GM23338 (cell line): ENCODE measurements at regions not wholly inside any gene's neighbourhood (a gene's known extent, or its start where the extent isn't known, plus 50 kb on each side); places are given as distances from the start of the nearest gene placed in this dataset.
"Not testable (repeated sequence)": the region's sequence is repeated elsewhere in the genome, so short reads cannot be mapped to it uniquely, and the experiment has no call there.

ENCODE experiments used
- ATAC-seq: fragments of 200-7000 bp; cut with Tn5 transposase; 3 replicates; pipeline ENCODE4 v1.9.1; 2020
- DNase-seq: peaks from one replicate; pipeline ENCODE4 v3.0.0-alpha.2; 2015; ENCODE audit warnings: low spot score
- H2AFZ ChIP-seq: fragments of 200-600 bp; sonication (generic); 2 replicates; pipeline ENCODE4 v1.8.0; 2016; ENCODE audit warnings: antibody characterized with exemption, mild to moderate bottlenecking, moderate library complexity
- H3F3A ChIP-seq: fragments of 200-600 bp; sonication (generic); replicated peaks from 2 replicates; pipeline ENCODE4 v1.8.0; 2017; ENCODE audit warnings: antibody characterized with exemption, mixed run types, low read depth
- H3K27ac ChIP-seq: fragments of 200-600 bp; sonication (generic); 2 replicates; pipeline ENCODE4 v1.6.1; 2016; ENCODE audit warnings: low read depth
- H3K27me3 ChIP-seq: fragments of 200-600 bp; sonication (generic); 2 replicates; pipeline ENCODE4 v1.8.0; 2016; ENCODE audit warnings: mild to moderate bottlenecking, mixed run types, moderate library complexity; ENCODE audit not compliant: insufficient read depth
- H3K36me3 ChIP-seq: fragments of 200-600 bp; sonication (generic); 2 replicates; pipeline ENCODE4 v1.8.0; 2016; ENCODE audit warnings: mild to moderate bottlenecking; ENCODE audit not compliant: insufficient read depth
- H3K4me1 ChIP-seq: fragments of 200-600 bp; sonication (generic); 2 replicates; pipeline ENCODE4 v1.8.0; 2016; ENCODE audit warnings: mild to moderate bottlenecking, moderate library complexity; ENCODE audit not compliant: insufficient read depth
- H3K4me2 ChIP-seq: fragments of 200-600 bp; sonication (generic); 2 replicates; pipeline ENCODE4 v1.7.1; 2017; ENCODE audit warnings: mixed run types
- H3K4me3 ChIP-seq: fragments of 200-600 bp; sonication (generic); 2 replicates; pipeline ENCODE4 v1.6.1; 2016; ENCODE audit warnings: mixed run types
- H3K79me2 ChIP-seq: fragments of 200-600 bp; sonication (generic); replicated peaks from 2 replicates; pipeline ENCODE4 v1.8.0; 2017; ENCODE audit warnings: mild to moderate bottlenecking; ENCODE audit not compliant: insufficient read depth
- H3K9me2 ChIP-seq: fragments of 200-600 bp; sonication (generic); 2 replicates; pipeline ENCODE4 v1.8.0; 2017; ENCODE audit not compliant: insufficient read depth
- H4K20me1 ChIP-seq: fragments of 200-600 bp; sonication (generic); replicated peaks from 2 replicates; pipeline ENCODE4 v1.8.0; 2017; ENCODE audit warnings: mild to moderate bottlenecking; ENCODE audit not compliant: insufficient read depth
- H3K27ac Mint-ChIP-seq: 2 replicates; pipeline ENCODE4 v1.8.0; 2020; ENCODE audit warnings: inconsistent platforms, mild to moderate bottlenecking, moderate library complexity, mixed read lengths
- H3K27me3 Mint-ChIP-seq: 3 replicates; pipeline ENCODE4 v1.8.0; 2022; ENCODE audit warnings: low read depth, mild to moderate bottlenecking, moderate library complexity, mixed read lengths, inconsistent platforms; ENCODE audit not compliant: insufficient read depth, poor library complexity
- H3K36me3 Mint-ChIP-seq: 3 replicates; pipeline ENCODE4 v1.8.0; 2021; ENCODE audit warnings: low read depth, mild to moderate bottlenecking, inconsistent platforms, moderate library complexity, mixed read lengths
- H3K4me1 Mint-ChIP-seq: 3 replicates; pipeline ENCODE4 v1.8.0; 2020; ENCODE audit warnings: mild to moderate bottlenecking, inconsistent platforms, mixed read lengths
- H3K4me3 Mint-ChIP-seq: 3 replicates; pipeline ENCODE4 v1.8.0; 2021; ENCODE audit warnings: moderate library complexity, mild to moderate bottlenecking, inconsistent platforms, mixed read lengths
- H3K9me3 Mint-ChIP-seq: 3 replicates; pipeline ENCODE4 v1.8.0; 2020; ENCODE audit warnings: moderate library complexity, mild to moderate bottlenecking, inconsistent platforms, mixed read lengths

DNA sequence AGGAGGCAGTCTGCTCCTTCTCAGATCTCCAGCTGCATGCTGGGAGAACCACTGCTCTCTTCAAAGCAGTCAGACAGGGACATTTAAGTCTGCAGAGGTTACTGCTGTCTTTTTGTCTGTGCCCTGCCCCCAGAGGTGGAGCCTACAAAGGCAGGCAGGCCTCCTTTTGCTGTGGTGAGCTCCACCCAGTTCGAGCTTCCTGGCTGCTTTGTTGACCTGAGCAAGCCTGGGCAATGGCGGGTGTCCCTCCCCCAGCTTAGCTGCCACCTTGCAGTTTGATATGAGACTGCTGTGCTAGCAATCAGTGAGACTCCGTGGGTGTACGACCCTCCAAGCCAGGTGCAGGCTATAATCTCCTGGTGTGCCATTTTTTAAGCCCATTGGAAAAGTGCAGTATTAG is 52.3 kb upstream of the HCN1 start:
- not testable (repeated sequence) for H3K36me3 ChIP-seq, H3K9me2 ChIP-seq, H3K4me3 ChIP-seq, H3K4me1 Mint-ChIP-seq, H3K4me3 Mint-ChIP-seq, H3K27me3 Mint-ChIP-seq, H3K4me1 ChIP-seq, H3F3A ChIP-seq, H3K79me2 ChIP-seq, H3K27me3 ChIP-seq, H2AFZ ChIP-seq, H3K4me2 ChIP-seq, H3K27ac ChIP-seq, H4K20me1 ChIP-seq, H3K27ac Mint-ChIP-seq, DNase-seq, ATAC-seq
- peaks cover 22% of the 10 kb centered on the region; the same call in 2 of the 3 replicates for H3K36me3 Mint-ChIP-seq
- peaks cover 46% of the 10 kb centered on the region for H3K9me3 Mint-ChIP-seq
